ENCODE measurements at regions not wholly inside any gene's neighbourhood (a gene's known extent, or its start where the extent isn't known, plus 50 kb on each side); places are given as distances from the start of the nearest gene placed in this dataset.
A peak's percentile ranks its signal among the peaks of the same experiment; 100 is the strongest.

- TF ChIP-seq CTCF (conservative IDR thresholded peaks at IDR 0.05), result no peak
- H3K27ac ChIP-seq, result no peak overlapping the region
These were observed 1268.9 kb downstream of the BRD1 start for GRCh38 chr22:48558606-48559402.

DNA sequence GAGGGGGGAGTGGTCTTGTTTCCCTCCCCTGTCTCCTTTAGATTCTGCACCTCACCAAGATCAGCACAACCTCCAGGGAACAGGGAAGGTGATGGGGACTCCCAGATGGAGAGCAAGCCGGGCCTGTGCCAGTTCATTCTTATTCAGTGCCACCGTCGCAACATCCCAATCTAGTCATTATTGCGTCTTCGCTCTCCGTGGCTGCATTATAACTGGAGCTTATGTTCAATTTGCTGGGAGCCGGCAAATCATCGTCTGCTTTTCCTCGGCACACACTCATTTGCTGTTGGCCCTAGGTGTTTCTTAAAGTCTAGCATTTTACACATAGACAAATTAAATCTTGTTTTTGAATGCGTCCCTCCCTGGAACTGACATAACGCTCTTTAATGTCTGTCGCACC lies 1269.7 kb downstream of the BRD1 start:
- H3K27ac ChIP-seq, result no peak overlapping the region
- TF ChIP-seq CTCF (conservative IDR thresholded peaks at IDR 0.05), result no peak

GRCh38 chr22:48557473-48557872 lies 1270.2 kb downstream of the BRD1 start:
- no peak for TF ChIP-seq CTCF (conservative IDR thresholded peaks at IDR 0.05)
- H3K27ac ChIP-seq, result no peak overlapping the region

- no peak overlapping the region for H3K27ac ChIP-seq
- no peak for TF ChIP-seq CTCF (conservative IDR thresholded peaks at IDR 0.05)
These were observed 1270.9 kb downstream of the BRD1 start for GRCh38 chr22:48556751-48557150.

DNA sequence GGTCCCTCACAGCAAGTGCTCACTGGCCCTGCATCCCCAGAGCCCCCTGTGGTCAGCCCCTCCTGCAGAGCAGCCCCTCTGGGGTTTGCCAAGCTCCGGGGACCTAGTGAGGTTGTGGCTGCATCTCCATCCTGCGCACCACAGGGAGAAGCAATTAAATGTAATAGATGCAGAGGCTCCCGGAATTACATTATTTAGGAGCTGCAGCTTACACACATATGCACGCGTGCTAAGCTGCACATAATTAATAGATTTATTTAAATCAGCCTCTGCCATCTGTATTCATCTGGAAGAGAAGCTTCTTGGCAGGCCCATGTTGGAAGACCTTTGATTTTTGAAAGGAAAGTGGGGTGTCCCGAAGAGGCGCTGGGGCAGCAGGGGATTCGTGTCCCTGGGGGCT lies 1271.5 kb downstream of the BRD1 start:
- no peak for TF ChIP-seq CTCF (conservative IDR thresholded peaks at IDR 0.05)
- no peak overlapping the region for H3K27ac ChIP-seq

DNA sequence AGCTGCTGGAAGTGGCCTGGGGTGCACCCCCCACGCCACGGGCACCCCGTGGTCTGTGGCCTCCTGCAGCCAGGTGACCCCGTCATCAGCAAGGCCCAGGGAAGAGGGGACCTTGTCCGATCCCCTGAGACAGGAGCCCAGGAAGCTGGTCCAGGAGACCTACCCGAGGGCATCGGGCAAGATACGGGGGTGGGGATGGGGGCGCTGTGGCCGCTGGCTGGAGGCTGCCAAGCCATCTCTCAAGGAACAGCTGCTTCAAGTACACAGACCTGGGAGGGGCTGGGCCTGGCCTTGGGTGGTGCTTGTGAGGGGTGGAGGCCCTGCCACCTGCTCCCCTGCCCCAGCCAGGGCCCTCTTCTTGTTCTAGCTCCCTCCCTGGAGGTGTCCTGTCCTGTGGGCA lies 1272.1 kb downstream of the BRD1 start:
- no peak overlapping the region for H3K27ac ChIP-seq
- no peak for TF ChIP-seq CTCF (conservative IDR thresholded peaks at IDR 0.05)

DNA sequence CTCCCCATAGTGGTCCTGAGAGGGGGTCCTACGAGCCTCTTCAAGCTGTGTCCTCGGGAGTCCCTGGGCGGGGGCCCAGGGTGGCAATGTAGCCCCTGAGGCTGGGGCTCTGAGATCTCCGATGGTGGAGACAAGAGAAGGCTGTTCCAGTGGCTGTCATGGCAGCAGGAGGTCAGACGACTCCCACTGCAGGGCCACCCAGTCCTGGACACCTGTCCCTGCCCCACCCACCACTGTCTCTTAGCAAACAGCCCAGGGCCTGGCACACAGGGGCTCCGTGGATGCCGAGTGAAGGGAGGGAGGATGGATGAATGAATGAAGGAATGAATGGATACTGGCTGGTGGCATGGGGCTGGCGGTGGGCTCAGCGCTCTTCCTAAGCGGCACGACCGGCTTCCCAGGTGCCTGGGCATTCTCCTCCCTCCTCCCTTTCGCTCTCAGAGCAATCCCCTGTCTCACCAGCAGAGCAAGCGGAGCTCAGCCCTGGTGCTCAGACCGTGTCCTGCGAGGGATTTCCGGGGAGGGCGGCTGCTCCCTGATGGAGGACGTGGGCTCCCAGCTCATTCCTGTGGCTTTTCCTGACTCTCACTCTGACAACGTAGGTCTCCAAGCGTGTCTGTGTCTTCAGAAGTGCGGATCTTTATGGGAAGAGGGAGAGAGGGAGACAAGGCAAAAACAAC lies 1272.6 kb downstream of the BRD1 start:
- H3K27ac ChIP-seq, result no peak overlapping the region
- peak; percentile 57 for TF ChIP-seq CTCF (conservative IDR thresholded peaks at IDR 0.05)

Measured in VCaP (cell line).